Mesothelial cell of epicardium (in vitro differentiated cells): ENCODE measurements at regions not wholly inside any gene's neighbourhood (a gene's known extent, or its start where the extent isn't known, plus 50 kb on each side); places are given as distances from the start of the nearest gene placed in this dataset.

Experiments used
- DNase-seq, 2 experiments: peaks; one replicate each; pipeline ENCODE4 v3.0.0; 2021; ENCODE audit warnings: low spot score in 2 of 2; ENCODE audit not compliant: unreplicated experiment in 2 of 2
- H3K27ac Mint-ChIP-seq: 2 replicates; pipeline ENCODE4 v1.8.0; 2021; ENCODE audit warnings: mixed read lengths
- H3K27me3 Mint-ChIP-seq: 2 replicates; pipeline ENCODE4 v1.8.0; 2021; ENCODE audit warnings: low read depth, mixed read lengths
- H3K36me3 Mint-ChIP-seq: 2 replicates; pipeline ENCODE4 v1.8.0; 2021; ENCODE audit warnings: mixed read lengths
- H3K4me1 Mint-ChIP-seq: 2 replicates; pipeline ENCODE4 v1.8.0; 2021; ENCODE audit warnings: mixed read lengths
- H3K4me3 Mint-ChIP-seq: 2 replicates; pipeline ENCODE4 v1.8.0; 2021; ENCODE audit warnings: mild to moderate bottlenecking, moderate library complexity, mixed read lengths
- H3K9me3 Mint-ChIP-seq: 2 replicates; pipeline ENCODE4 v1.8.0; 2021; ENCODE audit warnings: mixed read lengths
- TF ChIP-seq, protein P1 (sequence below): fragments of 200-600 bp; sonication (generic); IDR thresholded peaks from one replicate; pipeline ENCODE4 v1.5.0; 2021; ENCODE audit warnings: antibody characterized with exemption; ENCODE audit not compliant: unreplicated experiment

DNA sequence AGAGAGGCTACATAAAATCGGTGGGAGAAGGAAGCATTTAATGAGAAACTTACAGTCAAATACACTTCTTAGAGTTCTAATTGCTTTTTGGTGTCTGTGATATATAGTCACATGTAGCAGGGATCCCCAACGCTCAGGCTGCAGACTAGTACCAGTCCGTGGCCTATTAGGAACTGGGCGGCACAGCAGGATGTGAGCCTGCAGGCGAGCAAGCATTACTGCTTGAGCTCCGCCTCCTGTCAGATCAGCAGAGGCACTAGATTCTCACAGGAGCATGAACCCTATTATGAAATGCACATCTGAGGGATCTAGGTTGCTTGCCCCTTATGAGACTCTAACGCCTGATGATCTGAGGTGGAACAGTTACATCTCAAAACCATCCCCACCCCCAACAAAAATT, 158.5 kb downstream of the TANC2 start:
- Mint-ChIP-seq H3K27ac (no peak overlapping the region), H3K4me3 (no peak overlapping the region), H3K36me3 (peaks cover 2% of the 10 kb centered on the region), H3K4me1 (peaks cover 8% of the 10 kb centered on the region), H3K27me3 (no peaks in the 10 kb centered on the region), H3K9me3 (no peaks in the 10 kb centered on the region)
- DNase-seq = no peak
- TF ChIP-seq, protein P1, sequence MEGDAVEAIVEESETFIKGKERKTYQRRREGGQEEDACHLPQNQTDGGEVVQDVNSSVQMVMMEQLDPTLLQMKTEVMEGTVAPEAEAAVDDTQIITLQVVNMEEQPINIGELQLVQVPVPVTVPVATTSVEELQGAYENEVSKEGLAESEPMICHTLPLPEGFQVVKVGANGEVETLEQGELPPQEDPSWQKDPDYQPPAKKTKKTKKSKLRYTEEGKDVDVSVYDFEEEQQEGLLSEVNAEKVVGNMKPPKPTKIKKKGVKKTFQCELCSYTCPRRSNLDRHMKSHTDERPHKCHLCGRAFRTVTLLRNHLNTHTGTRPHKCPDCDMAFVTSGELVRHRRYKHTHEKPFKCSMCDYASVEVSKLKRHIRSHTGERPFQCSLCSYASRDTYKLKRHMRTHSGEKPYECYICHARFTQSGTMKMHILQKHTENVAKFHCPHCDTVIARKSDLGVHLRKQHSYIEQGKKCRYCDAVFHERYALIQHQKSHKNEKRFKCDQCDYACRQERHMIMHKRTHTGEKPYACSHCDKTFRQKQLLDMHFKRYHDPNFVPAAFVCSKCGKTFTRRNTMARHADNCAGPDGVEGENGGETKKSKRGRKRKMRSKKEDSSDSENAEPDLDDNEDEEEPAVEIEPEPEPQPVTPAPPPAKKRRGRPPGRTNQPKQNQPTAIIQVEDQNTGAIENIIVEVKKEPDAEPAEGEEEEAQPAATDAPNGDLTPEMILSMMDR = no peak

DNA sequence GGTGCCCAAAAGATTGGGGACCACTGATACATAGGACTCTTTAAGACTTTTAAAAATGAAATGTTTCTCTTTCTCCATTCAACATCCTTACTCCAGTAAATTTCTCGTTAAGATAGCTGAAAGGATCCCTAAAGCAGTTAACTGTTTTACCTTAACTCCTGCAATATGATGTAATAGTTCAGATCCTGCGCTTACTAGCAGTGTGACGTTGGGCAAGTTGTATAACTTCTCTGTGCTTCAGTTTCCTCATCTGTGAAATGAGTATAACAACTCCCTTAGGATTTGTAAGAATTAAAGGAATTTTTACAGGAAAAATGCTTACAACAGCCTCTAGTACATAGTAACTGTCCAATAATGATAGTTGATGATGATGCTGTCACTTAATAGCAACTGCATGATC, 158.9 kb downstream of the TANC2 start:
- no peaks in the 10 kb centered on the region for H3K9me3 Mint-ChIP-seq
- H3K4me3 Mint-ChIP-seq = no peak overlapping the region
- H3K27me3 Mint-ChIP-seq = no peaks in the 10 kb centered on the region
- H3K4me1 Mint-ChIP-seq = peaks cover 8% of the 10 kb centered on the region
- H3K36me3 Mint-ChIP-seq = peaks cover 2% of the 10 kb centered on the region
- TF ChIP-seq, protein P1 = no peak
- DNase-seq = no peak
- H3K27ac Mint-ChIP-seq = no peak overlapping the region

DNA sequence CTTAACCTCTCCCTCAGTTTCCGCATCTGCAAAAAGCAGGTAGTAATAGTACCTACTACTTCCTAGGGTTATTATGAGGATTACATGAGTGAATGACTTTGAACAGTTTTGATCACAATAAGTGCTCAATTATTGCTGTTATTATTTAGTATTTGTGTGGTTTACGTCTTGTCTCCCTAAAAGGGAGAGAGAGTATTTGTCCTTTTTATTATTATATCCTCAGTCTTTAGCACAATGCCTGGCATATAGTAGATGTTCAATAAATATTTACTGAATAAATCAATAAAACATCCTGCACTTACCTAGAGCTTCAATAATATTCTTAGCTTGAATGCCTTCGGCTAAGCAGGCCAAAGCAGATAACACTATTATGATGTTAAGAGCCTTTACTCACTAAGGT, 160.0 kb downstream of the TANC2 start:
- peaks cover 8% of the 10 kb centered on the region for H3K4me1 Mint-ChIP-seq

DNA sequence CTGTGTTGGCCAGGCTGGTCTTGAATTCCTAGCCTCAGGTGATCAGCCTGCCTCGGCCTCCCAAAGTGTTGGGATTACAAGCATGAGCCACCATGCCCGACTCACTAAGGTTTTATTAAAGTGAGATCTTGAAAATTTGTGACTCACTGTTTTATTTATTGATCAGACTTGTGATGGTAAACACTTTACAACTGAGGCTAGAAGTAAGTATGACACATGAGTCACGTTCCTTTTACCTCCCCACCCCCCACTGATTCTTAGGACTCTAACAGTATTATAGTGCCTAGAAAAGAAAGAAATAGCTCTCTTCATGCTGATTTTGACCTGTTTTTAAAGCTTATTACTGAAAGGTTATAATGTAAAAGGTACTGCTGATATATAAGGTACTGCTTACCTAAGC, 160.6 kb downstream of the TANC2 start:
- H3K4me3 Mint-ChIP-seq = no peak overlapping the region
- DNase-seq = no peak
- H3K27ac Mint-ChIP-seq = no peak overlapping the region
- H3K4me1 Mint-ChIP-seq = peaks cover 11% of the 10 kb centered on the region
- H3K36me3 Mint-ChIP-seq = peaks cover 2% of the 10 kb centered on the region
- TF ChIP-seq, protein P1 = no peak
- no peaks in the 10 kb centered on the region for H3K27me3 Mint-ChIP-seq
- no peaks in the 10 kb centered on the region for H3K9me3 Mint-ChIP-seq

More for the DNA sequence above, 160.0 kb downstream of the TANC2 start:
- Mint-ChIP-seq H3K4me3 (no peak overlapping the region), H3K36me3 (peaks cover 2% of the 10 kb centered on the region), H3K27me3 (no peaks in the 10 kb centered on the region), H3K27ac (no peak overlapping the region), H3K9me3 (no peaks in the 10 kb centered on the region)
- TF ChIP-seq, protein P1 = no peak
- DNase-seq = no peak

DNA sequence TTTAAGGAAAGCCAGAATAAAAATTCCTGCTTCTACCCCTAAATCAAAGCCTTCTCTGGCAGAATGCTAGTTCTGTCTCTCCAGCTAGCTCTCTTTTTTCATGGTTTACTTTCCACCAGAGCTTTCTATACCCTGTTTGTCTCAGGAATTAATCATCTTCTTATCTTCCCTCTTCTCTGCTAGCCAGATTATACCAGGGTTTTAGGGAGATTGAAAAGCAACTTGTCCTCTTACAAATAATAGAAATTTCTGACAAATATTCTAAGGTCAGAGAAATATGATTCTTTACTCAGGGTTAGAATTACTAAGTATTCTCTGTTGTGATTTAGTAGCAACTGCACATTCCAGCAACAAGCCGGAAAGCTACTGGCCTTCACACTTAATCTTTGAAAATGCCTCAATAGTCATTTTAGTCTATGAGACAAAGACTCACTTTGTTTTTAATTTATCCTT, 166.4 kb downstream of the TANC2 start:
- peaks cover 30% of the 10 kb centered on the region for H3K4me1 Mint-ChIP-seq
- H3K27ac Mint-ChIP-seq = peak overlapping the region; percentile 54
- TF ChIP-seq, protein P1 = no peak
- no peaks in the 10 kb centered on the region for H3K36me3 Mint-ChIP-seq
- no peak for DNase-seq
- H3K27me3 Mint-ChIP-seq = no peaks in the 10 kb centered on the region
- H3K4me3 Mint-ChIP-seq = no peak overlapping the region
- H3K9me3 Mint-ChIP-seq = no peaks in the 10 kb centered on the region

DNA sequence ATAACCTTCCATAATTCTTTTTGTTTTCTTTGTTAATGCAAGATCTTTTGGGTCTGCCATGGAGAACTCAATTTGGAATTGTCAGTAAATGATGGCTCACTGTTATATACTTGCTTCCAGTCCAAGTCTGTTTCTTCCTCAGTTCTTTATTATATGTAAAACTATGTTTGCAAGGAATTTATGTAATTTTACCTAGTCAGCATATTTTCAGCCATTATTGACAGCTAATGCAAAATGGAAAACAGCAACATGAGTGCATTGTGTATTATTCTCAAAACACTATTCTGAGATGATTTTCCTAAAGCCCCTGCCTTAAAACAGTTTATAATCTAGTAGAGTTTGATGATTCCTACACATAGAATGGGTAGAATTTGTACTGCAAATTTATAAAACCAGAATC, 167.5 kb downstream of the TANC2 start:
- TF ChIP-seq, protein P1 = no peak
- DNase-seq = no peak
- H3K9me3 Mint-ChIP-seq = no peaks in the 10 kb centered on the region

More for the DNA sequence above, 167.5 kb downstream of the TANC2 start:
- Mint-ChIP-seq H3K27me3 (no peaks in the 10 kb centered on the region), H3K4me3 (no peak overlapping the region), H3K36me3 (no peaks in the 10 kb centered on the region), H3K4me1 (peaks cover 33% of the 10 kb centered on the region), H3K27ac (peak overlapping the region; percentile 15)
